ENCODE measurements at regions not wholly inside any gene's neighbourhood (a gene's known extent, or its start where the extent isn't known, plus 50 kb on each side); places are given as distances from the start of the nearest gene placed in this dataset.

DNA sequence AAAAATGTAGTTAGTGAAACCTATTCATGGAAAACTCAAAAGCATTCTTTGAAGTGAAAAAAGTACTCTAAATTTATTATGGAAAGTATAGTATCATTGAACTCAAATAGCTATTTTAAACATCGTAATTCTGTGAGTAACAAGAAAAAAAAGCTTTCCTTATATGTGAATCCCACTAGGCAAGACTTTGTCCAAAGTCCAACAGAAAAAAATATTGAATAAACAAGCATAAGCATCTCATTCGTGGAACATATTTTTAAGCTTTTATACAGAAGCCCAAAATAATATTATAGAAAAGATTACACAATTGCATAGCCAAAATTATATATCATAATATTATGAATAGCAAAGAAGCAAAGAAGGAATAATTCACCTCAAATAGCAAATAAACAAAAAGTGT, 79.4 kb upstream of the IFNE start:
- no peak for DNase-seq (ENCODE audit: low read depth in 1 of 2, low spot score in 1 of 2)

DNA sequence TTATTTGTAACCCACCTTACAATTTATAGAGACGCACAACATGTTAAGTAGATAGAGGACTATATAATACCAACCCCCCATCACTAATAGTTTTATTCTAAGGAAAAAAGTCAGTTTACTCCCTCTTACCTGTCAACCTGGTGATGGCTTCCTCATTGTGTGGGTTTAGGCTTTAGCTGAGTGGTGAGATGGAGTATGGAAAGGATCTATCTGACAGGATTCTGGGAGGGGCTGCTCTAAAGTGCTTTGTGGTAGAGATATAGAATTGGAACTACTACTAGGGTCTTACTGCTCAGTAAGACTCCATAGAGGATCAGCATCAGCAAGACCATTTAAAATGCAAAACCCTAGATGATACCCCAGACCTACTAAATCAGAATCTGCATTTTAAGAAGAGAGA, 82.1 kb upstream of the IFNE start:
- no peak for DNase-seq (ENCODE audit: low read depth in 1 of 2, low spot score in 1 of 2)

DNA sequence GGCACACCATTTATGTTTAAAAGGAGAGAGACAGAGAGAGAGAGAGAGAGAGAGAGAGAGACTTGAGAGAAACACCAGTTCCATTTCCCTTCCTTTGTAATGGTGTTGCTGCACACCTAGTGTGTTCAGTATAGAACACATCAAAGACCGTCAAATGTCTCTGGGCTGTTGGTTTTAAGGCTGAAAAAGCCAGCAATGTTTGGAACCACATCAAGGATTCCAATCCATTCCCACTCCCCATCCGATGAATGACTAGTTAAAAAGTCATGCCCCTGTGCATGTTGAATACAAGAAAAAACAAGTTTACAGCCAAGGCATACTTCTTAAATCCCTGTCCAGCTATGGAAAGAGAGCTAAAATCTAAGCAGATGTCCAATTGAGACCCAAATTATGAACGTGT, 83.0 kb upstream of the IFNE start:
- no peak for DNase-seq (ENCODE audit: low read depth in 1 of 2, low spot score in 1 of 2)

DNA sequence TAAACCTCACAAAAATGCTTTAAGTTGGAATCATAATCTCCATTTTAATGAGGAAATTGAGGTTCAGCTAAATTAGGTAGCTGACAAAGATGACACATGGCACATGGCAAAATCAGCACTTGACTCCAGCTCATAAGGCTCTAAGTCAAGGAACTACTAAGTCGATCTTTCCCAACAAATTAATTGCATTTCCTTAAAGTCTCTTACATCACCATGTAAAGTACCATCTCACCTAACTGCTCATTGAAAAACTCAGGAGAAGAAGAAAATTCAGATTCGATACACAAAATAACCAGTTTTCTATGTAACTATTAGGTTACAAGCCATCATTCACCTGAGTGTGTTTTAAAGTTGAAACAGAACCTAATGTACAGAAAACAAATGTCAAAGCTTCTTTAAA, 85.8 kb upstream of the IFNE start:
- DNase-seq (ENCODE audit: low read depth in 1 of 2, low spot score in 1 of 2): no peak

DNA sequence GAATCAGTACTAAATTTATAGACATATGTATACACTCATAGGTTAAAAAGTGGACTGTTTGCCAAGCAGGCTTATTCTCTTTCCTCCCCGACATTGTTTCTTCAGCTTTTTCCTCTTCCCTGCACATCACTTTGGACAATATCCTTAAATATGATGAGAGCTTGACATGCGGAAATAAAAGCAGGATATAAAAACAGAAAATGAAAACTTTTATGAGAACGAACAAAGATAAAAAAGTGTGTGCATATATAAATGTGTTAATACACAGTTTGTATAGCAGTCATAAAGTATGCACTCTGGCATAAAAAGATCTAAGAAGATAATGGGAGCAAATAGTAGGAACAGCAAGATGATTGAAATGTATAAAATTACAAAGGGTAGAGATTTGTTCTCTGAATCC, 86.4 kb upstream of the IFNE start:
- DNase-seq (ENCODE audit: low read depth in 1 of 2, low spot score in 1 of 2): no peak

DNA sequence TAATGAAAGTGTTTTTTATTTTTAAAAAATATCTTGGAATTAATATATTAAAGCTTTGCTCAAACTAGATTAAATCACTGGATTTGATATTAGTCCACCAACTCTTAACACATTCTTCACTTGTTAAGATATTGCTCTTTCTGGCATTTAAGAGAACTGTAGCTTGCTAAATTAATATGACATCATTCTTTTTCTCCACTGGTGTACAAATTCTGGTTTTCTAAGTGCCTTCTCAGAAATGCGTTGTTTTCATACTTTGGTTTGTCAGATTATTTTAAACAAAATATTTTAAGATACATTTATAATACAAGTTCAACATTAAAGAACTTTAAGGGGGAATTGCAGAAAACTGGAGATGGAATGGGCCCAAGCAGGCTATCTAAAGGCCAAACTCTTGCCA, 87.6 kb upstream of the IFNE start:
- no peak for DNase-seq (ENCODE audit: low read depth in 1 of 2, low spot score in 1 of 2)

DNA sequence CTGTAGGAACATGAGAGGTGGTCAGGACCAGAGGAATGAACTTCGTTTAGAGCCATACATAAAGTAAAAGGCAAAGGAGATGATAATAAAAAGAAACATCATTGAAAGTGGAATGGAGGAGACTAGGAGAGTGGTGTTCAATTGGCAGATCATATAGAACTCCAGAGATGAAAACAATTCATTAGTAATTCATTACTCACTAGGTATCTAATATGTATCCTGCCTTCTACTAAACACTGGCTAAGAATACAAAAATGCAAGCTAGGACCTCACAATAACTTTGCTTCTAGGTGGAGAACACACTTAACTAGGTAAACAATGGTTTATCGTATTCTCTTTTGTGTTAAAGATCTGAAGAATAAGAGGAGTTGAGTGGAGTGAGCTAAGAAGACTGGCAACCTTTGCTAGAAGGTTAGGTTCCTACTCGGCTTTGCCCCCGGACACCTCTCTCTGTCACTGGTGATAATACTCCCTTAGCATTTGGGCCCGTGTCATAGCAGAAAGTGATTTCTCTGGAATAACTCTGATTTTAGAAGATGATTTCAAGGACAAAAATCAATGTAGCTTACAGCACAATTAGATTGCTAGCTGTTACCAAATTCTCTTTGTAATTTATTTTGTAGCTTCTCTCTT, 88.6 kb upstream of the IFNE start:
- DNase-seq (ENCODE audit: low read depth in 1 of 2, low spot score in 1 of 2): no peak

DNA sequence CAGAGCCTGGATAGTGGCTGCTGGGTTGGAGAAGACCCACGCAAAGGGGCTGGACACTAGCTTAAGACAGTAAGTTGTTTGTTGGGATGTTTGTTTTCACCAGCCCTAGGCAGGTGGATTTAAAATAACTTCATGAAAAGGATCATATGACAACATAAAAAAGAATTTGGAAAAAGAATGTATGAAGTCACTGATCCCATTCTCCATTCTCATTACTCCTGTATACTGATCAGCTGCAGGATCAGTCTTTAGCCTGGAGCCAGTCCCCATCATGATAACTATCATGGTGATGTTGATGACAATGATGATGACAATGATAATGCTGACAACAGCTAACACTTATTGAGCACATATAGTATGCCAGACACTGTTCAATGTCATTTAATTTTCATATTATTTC, 92.1 kb upstream of the IFNE start:
- no peak for DNase-seq (ENCODE audit: low read depth in 1 of 2, low spot score in 1 of 2)

DNA sequence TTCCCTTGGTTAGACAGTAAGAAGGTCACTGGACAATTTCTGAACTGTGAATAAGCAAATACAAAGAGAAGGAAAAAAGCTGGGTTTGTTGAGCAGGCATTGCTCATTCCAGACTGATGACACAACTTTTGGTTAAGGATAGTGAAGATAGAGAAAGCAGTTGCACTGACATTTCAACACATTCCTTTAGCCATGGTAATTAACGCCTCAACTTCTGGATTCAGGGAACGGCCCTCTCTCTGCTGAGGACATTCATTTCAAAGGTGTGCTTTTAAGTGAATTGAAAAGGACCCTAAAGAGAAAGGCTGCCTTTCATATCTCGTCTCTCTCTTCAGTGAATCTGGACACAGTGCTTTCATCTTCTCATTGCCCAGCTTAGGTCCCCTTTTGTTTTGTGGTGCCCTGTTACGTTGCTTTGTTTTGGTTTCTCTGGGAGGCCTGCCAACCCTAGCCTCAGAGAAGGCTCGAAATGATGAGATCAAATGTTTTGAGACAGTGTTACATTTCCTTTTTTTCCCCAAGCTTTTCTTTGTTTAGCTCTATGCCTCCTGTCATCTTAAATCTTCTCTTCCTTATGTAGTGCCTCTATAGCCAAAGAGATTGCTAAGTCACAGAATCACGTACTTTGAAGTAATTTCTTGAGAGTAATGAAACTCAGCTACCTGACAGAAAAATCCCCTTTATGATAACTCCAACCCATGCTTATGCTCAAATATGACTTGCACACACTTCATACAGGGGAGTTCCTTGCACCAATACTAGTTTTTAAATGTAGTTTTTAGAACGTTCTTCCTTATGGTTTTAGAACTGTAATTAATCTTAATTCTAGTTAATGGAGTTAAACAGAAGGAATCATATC, 94.4 kb upstream of the IFNE start:
- no peak for DNase-seq (ENCODE audit: low read depth in 1 of 2, low spot score in 1 of 2)

DNA sequence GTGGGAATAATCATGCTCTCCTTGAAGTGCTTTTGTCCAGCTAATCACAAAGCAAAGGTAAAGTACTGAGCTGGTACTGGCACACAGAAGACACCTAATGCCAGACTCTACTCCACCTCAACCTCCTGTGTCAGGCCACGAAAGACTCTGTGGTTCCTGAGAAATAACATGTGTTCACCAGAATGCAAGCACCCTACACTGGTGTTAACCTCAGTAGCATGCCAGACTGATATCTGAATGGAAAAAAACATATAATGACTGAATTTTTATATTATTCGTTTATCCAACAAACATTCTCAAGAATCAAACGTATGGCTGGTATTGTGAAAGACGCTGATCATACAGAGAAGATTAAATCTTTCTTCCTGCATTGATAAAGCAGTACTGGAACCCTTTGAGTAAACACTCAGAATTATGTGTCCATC, 97.1 kb upstream of the IFNE start:
- no peak for DNase-seq (ENCODE audit: low read depth in 1 of 2, low spot score in 1 of 2)

DNA sequence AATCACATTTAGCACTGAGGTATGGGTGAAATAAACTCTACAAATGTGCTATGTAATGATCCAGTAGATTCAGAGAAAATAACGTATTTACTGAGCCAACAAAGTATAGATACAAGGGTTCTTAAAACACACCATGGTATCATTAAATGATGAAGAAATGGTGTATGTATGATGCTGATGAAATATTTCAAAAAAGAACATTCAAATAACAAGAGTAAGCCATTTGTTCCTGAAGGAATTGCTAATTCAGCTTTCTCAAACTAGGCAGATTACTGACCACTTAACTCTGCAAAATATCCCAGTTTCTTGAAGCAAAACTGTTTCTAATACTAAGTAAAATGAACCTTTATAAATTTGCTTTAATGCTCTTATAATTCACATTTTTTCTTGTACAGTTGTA, 97.6 kb upstream of the IFNE start:
- DNase-seq (ENCODE audit: low read depth in 1 of 2, low spot score in 1 of 2): no peak

DNA sequence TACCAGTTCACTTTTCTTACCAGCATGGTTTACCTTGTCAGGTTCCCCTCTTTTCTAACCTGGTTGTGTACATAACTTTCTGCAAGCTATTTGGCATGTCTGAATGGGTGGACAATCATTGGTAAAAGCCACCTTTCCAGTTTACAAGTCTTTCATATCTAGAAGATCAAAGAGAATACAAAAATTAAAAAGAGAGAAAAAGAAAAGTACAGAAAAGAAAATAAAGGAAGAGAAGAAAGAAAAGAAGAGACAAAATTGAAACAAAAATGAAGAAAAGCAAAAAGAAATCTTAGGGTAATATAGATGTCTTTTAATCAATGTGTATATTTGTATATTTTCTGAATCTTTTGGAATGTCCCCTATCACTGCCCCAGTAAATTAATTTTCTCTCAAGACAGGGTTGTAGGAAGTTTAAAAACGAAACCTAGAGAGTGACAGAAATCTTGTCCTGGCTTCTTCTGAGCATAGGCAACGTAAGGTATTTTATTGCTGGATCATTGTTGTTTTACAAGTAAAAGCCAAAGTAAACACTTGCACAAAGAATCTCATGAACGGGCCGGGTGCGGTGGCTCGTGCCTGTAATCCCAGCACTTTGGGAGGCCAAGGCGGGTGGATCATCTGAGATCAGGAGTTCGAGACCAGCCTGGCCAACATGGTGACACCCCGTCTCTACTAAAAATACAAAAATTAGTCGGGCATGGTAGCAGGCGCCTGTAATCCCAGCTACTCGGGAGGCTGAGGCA, 98.7 kb upstream of the IFNE start:
- DNase-seq (ENCODE audit: low read depth in 1 of 2, low spot score in 1 of 2): no peak

DNA sequence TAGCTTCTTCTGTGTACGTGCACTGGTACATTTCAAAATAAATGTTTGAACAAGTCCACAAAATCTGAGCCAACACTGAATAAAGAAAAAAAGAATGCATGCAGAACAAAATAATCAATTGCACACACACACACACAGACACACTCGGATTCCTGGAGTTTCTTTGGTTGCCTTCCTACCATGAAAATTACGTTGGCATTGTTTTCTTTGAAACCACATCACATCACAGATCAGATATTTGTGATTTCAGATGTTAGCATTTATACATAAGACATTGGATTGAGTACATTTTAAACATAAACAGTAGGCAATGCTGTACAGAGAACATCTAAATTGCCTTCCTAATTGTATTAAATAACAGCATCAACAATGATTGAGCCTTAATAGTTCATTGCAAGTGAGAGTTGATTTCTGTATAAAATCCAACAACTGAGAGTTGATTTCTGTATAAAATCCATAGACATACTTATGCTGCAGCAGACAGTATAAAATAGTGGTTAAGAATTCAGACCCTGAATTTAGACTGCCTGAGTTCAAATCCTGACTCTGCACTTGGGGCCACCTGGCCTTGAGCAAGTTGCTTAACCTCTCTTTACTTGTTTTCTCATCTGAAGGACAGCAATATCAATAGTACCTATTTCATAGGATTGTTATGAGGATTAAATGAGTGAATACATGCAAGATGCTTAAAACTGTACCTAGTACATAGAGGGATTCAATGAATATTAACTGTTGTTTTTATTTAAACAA, 101.7 kb upstream of the IFNE start:
- DNase-seq (ENCODE audit: low read depth in 1 of 2, low spot score in 1 of 2): no peak

DNA sequence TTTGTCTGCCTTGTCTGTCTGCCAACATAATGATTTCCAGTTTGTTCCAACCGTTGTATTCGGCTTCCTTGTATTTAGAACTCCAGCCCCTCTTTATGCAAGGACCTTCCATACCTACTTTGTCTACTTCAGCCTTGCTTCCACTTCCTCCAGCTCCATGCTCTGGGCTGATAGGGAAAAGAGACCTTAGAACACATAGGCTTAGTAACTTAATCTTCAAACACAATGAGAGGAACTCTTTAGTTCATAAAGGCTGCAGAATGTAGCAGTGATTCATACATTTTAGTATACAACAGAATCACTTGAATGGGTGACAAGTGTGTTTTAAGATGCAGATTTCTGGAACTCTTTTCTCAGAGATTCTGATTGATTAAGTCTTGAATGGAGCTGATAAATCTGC, 102.8 kb upstream of the IFNE start:
- DNase-seq (ENCODE audit: low read depth in 1 of 2, low spot score in 1 of 2): no peak

DNA sequence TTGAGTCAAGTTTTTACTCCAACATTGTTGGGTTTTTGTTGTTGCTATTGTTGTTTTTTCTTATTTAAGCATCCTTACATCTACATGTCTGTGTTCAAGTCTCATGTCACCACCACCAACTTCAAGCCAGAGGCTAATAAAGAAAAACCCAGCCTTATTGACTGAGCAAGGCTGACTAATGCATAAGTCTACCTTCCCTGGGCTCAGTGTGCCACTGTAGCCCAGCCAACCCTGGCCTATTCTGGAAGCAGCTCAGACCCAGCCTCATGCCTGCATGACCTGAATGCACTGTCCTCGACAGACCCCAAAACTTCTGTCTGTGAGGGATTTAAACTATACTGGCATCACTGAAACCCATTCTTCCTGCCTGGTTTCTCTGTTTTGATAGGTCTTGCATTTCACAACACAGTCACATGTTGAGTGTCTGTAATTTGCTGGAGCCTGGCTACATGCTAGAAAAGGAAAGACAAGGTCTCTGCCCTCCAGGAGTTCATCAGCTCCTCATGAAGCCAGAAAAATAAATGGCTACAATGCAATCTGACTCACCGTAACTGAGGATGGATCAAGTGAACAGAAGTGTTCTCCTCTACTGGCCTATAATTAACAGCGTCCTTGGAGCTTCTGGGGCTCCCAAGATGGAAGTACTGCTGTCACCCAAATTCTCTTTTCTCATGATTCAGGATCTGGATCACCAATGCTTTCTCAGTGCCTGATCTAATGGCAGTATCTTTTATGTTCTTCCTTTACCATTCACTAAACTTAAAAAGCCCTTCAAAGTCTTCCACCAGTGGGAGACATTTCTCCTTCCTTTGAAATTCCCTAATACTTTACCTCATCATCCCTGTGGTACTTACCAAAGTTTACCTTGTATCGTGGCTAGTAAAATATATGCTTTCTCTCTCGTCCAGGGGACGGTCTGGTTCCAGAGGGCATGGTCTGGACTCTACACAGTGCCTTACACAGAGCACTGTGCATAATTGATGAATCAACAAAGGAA, 103.9 kb upstream of the IFNE start:
- DNase-seq (ENCODE audit: low read depth in 1 of 2, low spot score in 1 of 2): no peak

DNA sequence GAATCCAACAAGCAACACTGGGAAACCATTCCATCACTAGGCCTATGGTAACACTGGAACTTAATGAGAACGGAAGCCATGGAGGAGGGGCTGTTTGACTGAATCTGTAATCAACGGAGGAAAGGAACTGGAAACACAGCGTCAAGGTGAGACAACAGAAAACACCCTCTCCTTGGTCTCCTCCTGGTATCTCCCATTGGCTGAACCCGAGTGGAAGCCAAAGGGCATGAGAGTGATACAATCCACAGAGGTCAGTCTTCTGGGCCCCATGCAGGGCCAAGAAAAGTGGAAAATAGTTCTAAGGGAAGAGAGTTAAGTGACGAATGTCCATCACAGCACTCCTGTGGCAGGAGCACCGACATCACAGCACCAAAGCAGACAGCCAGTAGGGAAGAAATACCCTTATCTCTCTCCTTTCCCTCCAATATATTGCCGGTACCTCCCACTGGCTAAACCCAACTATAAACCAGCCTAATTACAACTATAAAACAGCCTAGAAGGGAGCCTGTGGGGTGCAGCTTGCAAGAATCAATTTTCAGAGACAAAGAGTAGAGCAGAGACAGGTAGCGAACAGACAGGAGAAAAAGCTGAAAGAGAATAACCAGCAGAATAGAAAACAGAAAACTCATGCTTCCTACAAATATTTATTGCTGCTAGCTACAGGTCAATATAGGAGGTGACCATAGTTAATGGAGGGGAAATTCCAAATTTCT, 107.4 kb upstream of the IFNE start:
- DNase-seq (ENCODE audit: low read depth in 1 of 2, low spot score in 1 of 2): no peak

DNA sequence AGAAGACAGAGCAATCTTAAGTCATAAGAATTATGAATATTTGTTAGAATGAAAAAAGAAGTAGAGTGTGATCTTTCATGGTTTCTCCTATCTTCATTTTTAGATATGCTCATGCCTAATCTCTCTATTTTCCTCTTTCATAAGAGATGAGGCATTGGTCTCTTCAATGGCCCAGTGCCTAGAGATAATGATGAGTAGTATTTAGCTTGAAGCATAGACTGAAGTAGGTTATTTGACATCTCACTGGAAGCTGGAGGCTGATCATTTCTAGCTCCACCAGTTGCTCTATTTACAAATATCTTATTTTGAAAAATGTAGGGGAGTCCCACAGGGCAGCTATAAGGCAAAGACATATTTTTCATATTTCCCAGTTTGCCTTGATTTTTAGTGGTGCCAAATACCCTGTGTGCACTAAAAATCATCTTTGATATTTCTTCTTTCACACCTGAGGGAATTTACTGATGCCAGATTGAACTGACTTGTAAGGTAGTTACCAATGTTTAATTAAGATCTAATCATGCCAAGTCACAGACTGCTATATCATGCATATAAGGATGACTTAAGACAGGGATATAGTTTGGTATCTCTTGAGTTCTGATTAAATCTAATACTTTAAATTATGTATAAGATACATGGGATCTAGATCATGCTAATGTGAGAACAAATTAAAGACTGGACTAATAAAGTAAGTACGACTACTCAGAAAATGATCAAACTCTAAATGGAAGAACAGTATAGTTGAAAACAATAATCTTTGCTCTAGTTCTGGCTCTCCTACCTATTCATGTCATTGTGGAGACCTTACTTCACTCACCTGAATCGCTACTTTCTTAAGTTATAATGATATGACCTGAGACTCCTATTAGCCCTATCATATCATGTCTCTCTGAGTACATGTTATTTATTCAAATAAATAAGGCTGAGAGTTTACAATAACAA, 108.2 kb upstream of the IFNE start:
- DNase-seq (ENCODE audit: low read depth in 1 of 2, low spot score in 1 of 2): no peak

DNA sequence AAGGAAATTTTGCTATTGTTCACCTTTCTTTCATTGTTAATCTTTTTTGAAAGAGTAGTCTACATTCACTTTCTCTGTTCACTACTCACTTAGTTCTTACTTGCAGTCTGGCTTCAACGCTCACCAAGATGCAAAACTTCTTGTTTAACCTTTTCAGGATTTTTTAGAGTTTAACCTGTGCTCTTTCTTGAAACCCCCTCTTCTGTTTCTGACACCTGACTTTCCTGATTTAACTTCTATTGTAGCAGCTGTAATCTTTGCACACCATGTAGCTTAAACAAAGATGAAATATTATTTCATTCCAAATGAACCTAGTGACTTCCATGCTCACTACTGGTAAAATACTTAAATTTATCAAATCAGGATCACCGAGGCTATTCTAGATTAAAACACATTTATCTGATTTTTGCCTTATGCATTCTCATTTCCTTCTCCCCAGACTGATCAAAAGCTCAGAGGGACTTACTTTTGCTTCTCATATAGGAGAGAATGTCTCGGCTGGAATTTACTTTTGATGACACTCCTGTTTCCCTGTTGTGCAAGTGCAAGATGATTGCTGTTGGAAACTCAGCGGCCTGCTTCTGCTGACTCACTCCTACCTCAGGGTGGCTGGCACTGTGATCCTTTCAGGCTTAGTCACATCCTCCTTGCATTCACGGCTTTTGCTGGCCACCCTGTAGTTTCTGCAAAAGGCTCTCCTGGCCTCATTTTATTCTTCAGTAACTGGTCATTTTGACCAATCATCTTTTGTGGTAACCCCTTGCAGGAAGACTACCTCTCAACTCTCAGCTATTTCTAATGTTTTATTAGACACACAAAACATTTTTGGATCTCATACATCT, 109.3 kb upstream of the IFNE start:
- DNase-seq (ENCODE audit: low read depth in 1 of 2, low spot score in 1 of 2): peak in 1 of 2 donors; percentile 25

Measured in activated T-helper 1 cell treated with anti-CD3 and anti-CD28 coated beads, Interleukin-2, amount 50 U/mL, for 16 hours (primary cell).